Pons (tissue), 1 donor: ENCODE measurements at regions not wholly inside any gene's neighbourhood (a gene's known extent, or its start where the extent isn't known, plus 50 kb on each side); places are given as distances from the start of the nearest gene placed in this dataset.
A peak's percentile ranks its signal among the peaks of the same experiment; 100 is the strongest.

Experiments used
- DNase-seq: peaks from one replicate; pipeline ENCODE4 v3.0.0-alpha.2; 2016; ENCODE audit warnings: low spot score

DNA sequence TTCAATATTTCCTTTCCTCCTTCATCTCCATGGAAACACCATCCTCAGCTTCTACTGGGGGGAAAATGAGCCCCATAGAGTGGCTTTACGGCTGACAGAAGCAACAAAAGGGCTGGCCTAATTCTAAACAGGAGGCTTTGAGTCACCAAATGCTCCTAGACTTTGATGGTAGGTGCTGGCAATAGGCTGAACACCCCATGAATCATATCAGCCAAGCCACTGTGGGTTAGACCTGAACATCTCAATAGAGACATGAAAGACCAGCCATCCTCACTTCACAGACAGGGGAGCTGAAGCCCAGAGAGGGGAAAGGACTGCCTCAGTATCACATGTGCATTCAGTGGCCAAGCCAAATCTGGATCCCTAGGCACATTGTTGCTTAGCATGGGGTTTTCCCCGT lies 107.6 kb downstream of the AMER1 start:
- DNase-seq, result no peak

DNA sequence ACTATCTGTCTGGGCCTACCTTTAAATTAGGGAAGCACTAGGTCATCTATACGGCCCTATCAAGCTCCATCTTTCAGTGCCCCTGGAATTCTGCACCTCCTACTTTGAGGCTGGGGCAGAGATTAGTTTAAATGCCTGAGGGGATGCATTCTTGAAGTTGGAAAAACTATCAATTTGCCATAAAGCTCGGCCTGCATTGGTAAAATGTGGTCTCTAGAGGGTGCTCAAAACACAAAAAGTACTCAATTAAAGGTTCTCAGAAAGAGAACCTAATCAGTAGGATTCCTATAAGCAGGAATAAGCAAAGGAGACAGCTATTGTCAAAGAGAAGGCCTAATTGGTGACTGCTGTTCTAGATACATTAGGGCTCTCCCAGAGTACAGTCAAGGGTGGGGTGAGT lies 111.7 kb downstream of the AMER1 start:
- DNase-seq, result peak; percentile 23
